ENCODE measurements at regions not wholly inside any gene's neighbourhood (a gene's known extent, or its start where the extent isn't known, plus 50 kb on each side); places are given as distances from the start of the nearest gene placed in this dataset.

DNA sequence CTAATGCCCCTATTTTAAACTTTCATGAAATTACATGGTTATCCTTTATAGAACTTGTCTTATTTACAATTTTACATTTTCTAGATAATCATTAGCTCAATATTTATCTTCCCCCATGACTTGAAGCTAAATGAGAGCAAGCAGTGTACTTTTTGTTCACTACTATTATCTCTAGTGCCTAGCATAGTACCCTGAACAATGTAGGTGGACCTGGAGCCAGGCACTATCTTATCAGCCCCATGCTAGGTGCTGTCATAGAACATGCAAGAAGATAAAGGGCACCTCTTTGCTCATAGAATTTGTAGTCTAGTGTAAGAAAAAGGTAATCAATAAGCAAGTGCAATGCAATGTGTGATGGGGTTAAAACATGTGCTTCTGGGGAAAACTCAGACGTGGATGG is 399.9 kb downstream of the ELAVL2 start:
- no peak overlapping the region for H3K27ac Mint-ChIP-seq (ENCODE audit: unreplicated experiment)
- H3K36me3 Mint-ChIP-seq (ENCODE audit: low read depth): no peaks in the 10 kb centered on the region
- TF ChIP-seq, protein P1, sequence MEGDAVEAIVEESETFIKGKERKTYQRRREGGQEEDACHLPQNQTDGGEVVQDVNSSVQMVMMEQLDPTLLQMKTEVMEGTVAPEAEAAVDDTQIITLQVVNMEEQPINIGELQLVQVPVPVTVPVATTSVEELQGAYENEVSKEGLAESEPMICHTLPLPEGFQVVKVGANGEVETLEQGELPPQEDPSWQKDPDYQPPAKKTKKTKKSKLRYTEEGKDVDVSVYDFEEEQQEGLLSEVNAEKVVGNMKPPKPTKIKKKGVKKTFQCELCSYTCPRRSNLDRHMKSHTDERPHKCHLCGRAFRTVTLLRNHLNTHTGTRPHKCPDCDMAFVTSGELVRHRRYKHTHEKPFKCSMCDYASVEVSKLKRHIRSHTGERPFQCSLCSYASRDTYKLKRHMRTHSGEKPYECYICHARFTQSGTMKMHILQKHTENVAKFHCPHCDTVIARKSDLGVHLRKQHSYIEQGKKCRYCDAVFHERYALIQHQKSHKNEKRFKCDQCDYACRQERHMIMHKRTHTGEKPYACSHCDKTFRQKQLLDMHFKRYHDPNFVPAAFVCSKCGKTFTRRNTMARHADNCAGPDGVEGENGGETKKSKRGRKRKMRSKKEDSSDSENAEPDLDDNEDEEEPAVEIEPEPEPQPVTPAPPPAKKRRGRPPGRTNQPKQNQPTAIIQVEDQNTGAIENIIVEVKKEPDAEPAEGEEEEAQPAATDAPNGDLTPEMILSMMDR (IDR thresholded peaks at IDR 0.05): no peak
- no peak overlapping the region for H3K4me3 Mint-ChIP-seq (ENCODE audit: unreplicated experiment)
- H3K9me3 Mint-ChIP-seq (ENCODE audit: low read depth): peaks cover 7% of the 10 kb centered on the region
- H3K4me1 Mint-ChIP-seq (ENCODE audit: low read depth): no peaks in the 10 kb centered on the region
- peaks cover 3% of the 10 kb centered on the region for H3K27me3 Mint-ChIP-seq (ENCODE audit: low read depth)
- DNase-seq (ENCODE audit: low spot score): no peak

DNA sequence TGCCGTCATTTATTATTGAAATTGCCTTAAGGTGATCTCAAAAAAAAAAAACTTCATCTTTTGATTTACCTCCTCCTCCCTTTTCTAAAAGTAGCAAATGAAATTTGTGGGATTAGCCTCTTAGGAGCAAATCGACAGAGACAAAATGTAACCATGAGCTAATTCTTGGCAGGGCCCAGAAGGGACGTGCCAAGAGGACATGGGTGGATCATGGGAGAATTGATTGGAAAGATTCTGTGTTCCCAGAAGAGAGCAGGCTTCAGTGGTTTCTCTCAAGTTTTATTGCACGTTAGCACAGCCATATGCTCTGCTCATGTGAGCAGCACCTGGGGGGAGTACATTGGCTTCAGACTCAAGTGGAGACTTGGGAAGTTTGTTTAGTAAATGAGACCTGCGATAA is 394.6 kb downstream of the ELAVL2 start:
- TF ChIP-seq, protein P1 (IDR thresholded peaks at IDR 0.05): no peak
- H3K4me1 Mint-ChIP-seq (ENCODE audit: low read depth): no peaks in the 10 kb centered on the region
- H3K4me3 Mint-ChIP-seq (ENCODE audit: unreplicated experiment): no peak overlapping the region
- H3K27ac Mint-ChIP-seq (ENCODE audit: unreplicated experiment): no peak overlapping the region
- DNase-seq (ENCODE audit: low spot score): no peak
- H3K9me3 Mint-ChIP-seq (ENCODE audit: low read depth): peaks cover 18% of the 10 kb centered on the region
- H3K36me3 Mint-ChIP-seq (ENCODE audit: low read depth): no peaks in the 10 kb centered on the region
- H3K27me3 Mint-ChIP-seq (ENCODE audit: low read depth): peaks cover 3% of the 10 kb centered on the region

DNA sequence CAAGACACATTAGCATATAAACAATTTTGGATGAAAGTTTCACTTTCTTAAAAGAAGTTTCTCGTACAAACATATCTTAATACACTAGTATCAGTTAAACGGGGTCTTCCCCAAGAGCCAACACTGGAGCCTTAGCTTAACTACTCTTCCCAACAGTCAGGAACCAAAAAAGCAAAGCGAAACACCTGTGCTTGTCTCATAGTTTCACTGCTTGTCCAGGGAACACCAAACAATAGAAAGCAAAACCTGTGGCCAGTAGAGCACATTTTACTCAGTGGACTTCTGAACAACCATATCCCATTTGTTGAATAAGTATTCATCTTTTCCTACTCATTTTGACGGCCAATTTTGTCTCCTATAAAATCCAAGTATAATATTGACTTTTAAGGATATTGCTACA is 391.4 kb downstream of the ELAVL2 start:
- Mint-ChIP-seq H3K27ac (ENCODE audit: unreplicated experiment) (no peak overlapping the region), H3K36me3 (ENCODE audit: low read depth) (no peaks in the 10 kb centered on the region), H3K4me3 (ENCODE audit: unreplicated experiment) (no peak overlapping the region), H3K4me1 (ENCODE audit: low read depth) (no peaks in the 10 kb centered on the region), H3K27me3 (ENCODE audit: low read depth) (peaks cover 3% of the 10 kb centered on the region), H3K9me3 (ENCODE audit: low read depth) (peaks cover 14% of the 10 kb centered on the region)
- TF ChIP-seq, protein P1 (IDR thresholded peaks at IDR 0.05): no peak
- DNase-seq (ENCODE audit: low spot score): no peak

DNA sequence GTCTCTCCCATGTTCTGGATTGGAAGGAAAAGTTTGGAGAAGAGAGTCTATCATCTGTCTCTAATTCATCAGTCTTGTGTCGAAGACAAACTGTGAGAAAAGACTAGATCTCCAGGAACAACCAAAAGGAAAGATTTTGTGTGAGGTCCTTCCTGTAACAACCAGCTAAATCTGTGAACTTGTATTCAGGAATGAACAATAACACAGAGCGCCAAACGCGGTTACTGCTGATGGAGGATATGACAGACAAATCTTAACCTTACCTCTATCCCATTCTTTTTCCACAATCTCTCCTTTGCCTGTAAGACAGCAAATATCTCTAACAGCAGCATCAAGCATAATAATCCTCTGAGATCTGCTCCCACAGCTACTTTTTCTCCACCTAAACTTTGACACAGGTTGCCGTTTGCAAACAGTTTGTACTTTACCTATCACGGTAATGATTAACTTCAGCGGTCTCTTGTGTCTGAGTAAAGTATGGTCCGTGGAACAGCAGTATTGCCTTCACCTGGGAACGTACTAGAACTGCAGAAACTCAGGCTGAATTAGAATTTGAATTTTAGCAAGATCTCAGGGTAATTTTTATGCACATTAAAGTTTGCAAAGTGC is 387.6 kb downstream of the ELAVL2 start:
- no peak for DNase-seq (ENCODE audit: low spot score)
- Mint-ChIP-seq H3K4me1 (ENCODE audit: low read depth) (no peaks in the 10 kb centered on the region), H3K4me3 (ENCODE audit: unreplicated experiment) (no peak overlapping the region), H3K36me3 (ENCODE audit: low read depth) (no peaks in the 10 kb centered on the region), H3K27ac (ENCODE audit: unreplicated experiment) (no peak overlapping the region), H3K27me3 (ENCODE audit: low read depth) (peaks cover 3% of the 10 kb centered on the region), H3K9me3 (ENCODE audit: low read depth) (peaks cover 8% of the 10 kb centered on the region)
- TF ChIP-seq, protein P1 (IDR thresholded peaks at IDR 0.05): no peak

- no peak for DNase-seq (ENCODE audit: low spot score)
- Mint-ChIP-seq H3K9me3 (ENCODE audit: low read depth) (peaks cover 8% of the 10 kb centered on the region), H3K27me3 (ENCODE audit: low read depth) (peaks cover 3% of the 10 kb centered on the region), H3K4me3 (ENCODE audit: unreplicated experiment) (no peak overlapping the region), H3K36me3 (ENCODE audit: low read depth) (no peaks in the 10 kb centered on the region), H3K27ac (ENCODE audit: unreplicated experiment) (no peak overlapping the region), H3K4me1 (ENCODE audit: low read depth) (no peaks in the 10 kb centered on the region)
- TF ChIP-seq, protein P1 (IDR thresholded peaks at IDR 0.05): no peak
Measured at GRCh38 chr9:23441275-23441674, 384.8 kb downstream of the ELAVL2 start.
